SK-N-SH treated with all-trans-retinoic acid at 6 μM for 48 hours (cell line): ENCODE measurements at regions not wholly inside any gene's neighbourhood (a gene's known extent, or its start where the extent isn't known, plus 50 kb on each side); places are given as distances from the start of the nearest gene placed in this dataset.

ENCODE experiments used
- ATAC-seq: fragments of 200-7000 bp; cut with Tn5 transposase; 3 replicates; pipeline ENCODE4 v1.9.1; 2020; ENCODE audit warnings: mild to moderate bottlenecking, moderate library complexity
- ARNTL ChIP-seq: fragments of 450-650 bp; formaldehyde crosslinking; IDR thresholded peaks from 2 replicates; pipeline ENCODE4 v1.5.0; 2020; ENCODE audit warnings: low read depth, mild to moderate bottlenecking, moderate library complexity, borderline replicate concordance
- BACH2 ChIP-seq: fragments of 250-450 bp; sonication (Bioruptor Pico); IDR thresholded peaks from 2 replicates; pipeline ENCODE4 v1.9.0; 2021; ENCODE audit warnings: mild to moderate bottlenecking, borderline replicate concordance
- CREB5 ChIP-seq: fragments of 250-450 bp; sonication (Bioruptor Pico); IDR thresholded peaks from 2 replicates; pipeline ENCODE4 v1.5.1; 2020; ENCODE audit warnings: low read depth, mild to moderate bottlenecking, moderate library complexity
- CSDC2 ChIP-seq: fragments of 250-450 bp; sonication (Bioruptor Pico); IDR thresholded peaks from 2 replicates; pipeline ENCODE4 v1.5.0; 2020; ENCODE audit warnings: mild to moderate bottlenecking, moderate library complexity
- CSRNP3 ChIP-seq: fragments of 250-450 bp; sonication (Bioruptor Pico); IDR thresholded peaks from 2 replicates; pipeline ENCODE4 v1.5.1; 2021; ENCODE audit warnings: mild to moderate bottlenecking, moderate library complexity
- ESRRG ChIP-seq: fragments of 250-450 bp; sonication (Bioruptor Pico); IDR thresholded peaks from 2 replicates; pipeline ENCODE4 v1.6.1; 2021; ENCODE audit warnings: mild to moderate bottlenecking
- GLIS3 ChIP-seq: fragments of 250-450 bp; sonication (Bioruptor Pico); IDR thresholded peaks from 2 replicates; pipeline ENCODE4 v1.5.0; 2020; ENCODE audit warnings: mild to moderate bottlenecking, moderate library complexity
- ISL1 ChIP-seq: fragments of 250-450 bp; sonication (Bioruptor Pico); IDR thresholded peaks from 2 replicates; pipeline ENCODE4 v2.1.2; 2022; ENCODE audit warnings: mild to moderate bottlenecking, moderate library complexity
- OSR1 ChIP-seq: fragments of 250-450 bp; sonication (Bioruptor Pico); IDR thresholded peaks from 2 replicates; pipeline ENCODE4 v1.8.0; 2022; ENCODE audit warnings: moderate library complexity, mild to moderate bottlenecking, inconsistent platforms
- PATZ1 ChIP-seq: fragments of 250-450 bp; sonication (Bioruptor Pico); IDR thresholded peaks from 2 replicates; pipeline ENCODE4 v1.8.0; 2020; ENCODE audit warnings: mild to moderate bottlenecking, moderate library complexity, borderline replicate concordance
- POU6F1 ChIP-seq: fragments of 250-450 bp; sonication (Bioruptor Pico); IDR thresholded peaks from 2 replicates; pipeline ENCODE4 v1.8.0; 2021; ENCODE audit warnings: low read depth, mild to moderate bottlenecking, moderate library complexity, borderline replicate concordance
- PPARA ChIP-seq: fragments of 250-450 bp; sonication (Bioruptor Pico); IDR thresholded peaks from 2 replicates; pipeline ENCODE4 v1.5.0; 2020; ENCODE audit warnings: mild to moderate bottlenecking, borderline replicate concordance
- TOX ChIP-seq: fragments of 250-450 bp; sonication (Bioruptor Pico); IDR thresholded peaks from 2 replicates; pipeline ENCODE4 v1.8.0; 2021; ENCODE audit warnings: mild to moderate bottlenecking, moderate library complexity, borderline replicate concordance
- ZC3H10 ChIP-seq: fragments of 250-450 bp; sonication (Bioruptor Pico); IDR thresholded peaks from 2 replicates; pipeline ENCODE4 v1.5.1; 2021; ENCODE audit warnings: mild to moderate bottlenecking, moderate library complexity
- ZFP3 ChIP-seq: fragments of 250-450 bp; sonication (Bioruptor Pico); IDR thresholded peaks from 2 replicates; pipeline ENCODE4 v1.5.0; 2020; ENCODE audit warnings: mild to moderate bottlenecking, moderate library complexity
- ZFP30 ChIP-seq: fragments of 450-650 bp; formaldehyde crosslinking; IDR thresholded peaks from 2 replicates; pipeline ENCODE4 v1.5.0; 2022; ENCODE audit warnings: mild to moderate bottlenecking, moderate library complexity
- ZNF565 ChIP-seq: fragments of 450-650 bp; formaldehyde crosslinking; conservative IDR thresholded peaks from 2 replicates; pipeline ENCODE4 v1.5.0; 2020; ENCODE audit warnings: low read depth, mild to moderate bottlenecking, moderate library complexity
- ZNF70 ChIP-seq: fragments of 450-650 bp; formaldehyde crosslinking; IDR thresholded peaks from 2 replicates; pipeline ENCODE4 v1.5.0; 2020; ENCODE audit warnings: mild to moderate bottlenecking, moderate library complexity
- ZNF8 ChIP-seq: fragments of 450-650 bp; formaldehyde crosslinking; IDR thresholded peaks from 2 replicates; pipeline ENCODE4 v1.5.0; 2020; ENCODE audit warnings: mild to moderate bottlenecking, moderate library complexity

- TF ChIP-seq ZFP3 (CRISPR knock-in tag) (no peak), BACH2 (CRISPR knock-in tag) (no peak), ISL1 (CRISPR knock-in tag) (no peak), ZNF70 (CRISPR knock-in tag) (no peak), ESRRG (CRISPR knock-in tag) (no peak), PATZ1 (CRISPR knock-in tag) (no peak), POU6F1 (CRISPR knock-in tag) (no peak)
- ATAC-seq = no peak
Observed at GRCh38 chr3:24679429-24679828, 184.8 kb upstream of the THRB start.

DNA sequence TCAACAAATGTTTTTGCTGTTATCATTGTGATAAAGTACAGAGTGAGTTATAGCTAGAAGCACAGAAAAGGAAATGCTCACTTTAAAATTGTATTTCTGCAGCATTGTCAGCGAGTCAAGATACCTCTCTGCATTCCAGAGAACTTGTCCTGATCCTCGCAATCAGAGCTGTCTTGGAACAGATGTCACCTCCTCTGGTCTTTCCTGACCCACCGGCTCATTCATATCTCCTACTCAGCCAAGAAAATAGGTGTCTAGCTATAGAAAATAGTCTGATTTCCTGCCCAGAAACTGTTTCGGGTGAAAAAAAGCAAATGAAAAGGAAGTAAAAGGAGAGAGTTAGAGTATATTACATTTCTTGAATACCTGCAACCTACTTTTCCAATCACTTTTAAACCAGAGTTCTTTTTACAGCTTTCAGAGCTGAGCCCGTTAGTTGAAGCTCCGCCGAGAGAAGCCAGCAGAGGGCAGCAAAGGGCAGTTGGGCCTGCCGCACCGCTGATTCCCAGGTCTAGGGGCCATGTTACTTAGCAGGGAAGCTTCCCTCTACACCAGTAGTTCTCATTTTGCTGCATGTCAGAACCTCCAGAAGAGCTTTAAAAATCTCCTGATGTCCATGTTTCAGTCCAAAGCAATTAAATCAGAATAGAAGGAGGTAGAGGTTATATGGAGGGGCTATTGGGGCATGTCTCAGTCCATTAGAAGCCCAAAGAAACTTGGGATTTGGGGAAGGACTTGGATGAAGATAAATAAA, 185.7 kb upstream of the THRB start:
- TF ChIP-seq ZFP30 (CRISPR knock-in tag) (no peak), ARNTL (CRISPR knock-in tag) (no peak), GLIS3 (CRISPR knock-in tag) (no peak), TOX (no peak), ISL1 (CRISPR knock-in tag) (no peak), ZFP3 (CRISPR knock-in tag) (no peak), OSR1 (no peak), PATZ1 (CRISPR knock-in tag) (no peak), ZC3H10 (CRISPR knock-in tag) (no peak), ZNF565 (CRISPR knock-in tag) (no peak)
- ATAC-seq = peak; percentile 95

DNA sequence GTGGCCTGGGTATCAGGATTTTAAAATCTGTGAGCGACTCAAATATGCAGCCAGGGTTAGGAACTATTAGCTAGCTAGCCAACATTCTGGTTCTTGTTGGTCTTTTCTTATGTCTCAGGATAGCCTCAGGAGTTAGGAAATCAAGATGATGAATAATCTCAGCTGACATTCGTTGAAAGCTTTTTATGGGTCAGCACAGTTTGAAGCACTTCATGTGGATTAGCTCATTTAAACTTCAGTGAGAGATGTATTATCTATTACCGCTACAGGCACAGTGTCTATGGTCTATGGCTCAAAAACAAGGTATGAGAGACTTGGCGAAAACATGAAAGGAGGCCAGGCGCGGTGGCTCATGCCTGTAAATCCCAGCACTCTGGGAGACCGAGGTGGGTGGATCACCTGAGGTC, 187.5 kb upstream of the THRB start:
- no peak for ATAC-seq
- TF ChIP-seq ESRRG (CRISPR knock-in tag) = no peak
- no peak for TF ChIP-seq ISL1 (CRISPR knock-in tag)
- TF ChIP-seq PPARA (CRISPR knock-in tag) = no peak
- no peak for TF ChIP-seq CREB5
- no peak for TF ChIP-seq ZFP30 (CRISPR knock-in tag)
- TF ChIP-seq BACH2 (CRISPR knock-in tag) = no peak
- no peak for TF ChIP-seq PATZ1 (CRISPR knock-in tag)
- TF ChIP-seq ZNF70 (CRISPR knock-in tag) = no peak
- TF ChIP-seq ZNF565 (CRISPR knock-in tag) = no peak
- no peak for TF ChIP-seq ZNF8 (CRISPR knock-in tag)
- TF ChIP-seq CSDC2 (CRISPR knock-in tag) = no peak
- no peak for TF ChIP-seq ZC3H10 (CRISPR knock-in tag)
- no peak for TF ChIP-seq CSRNP3 (CRISPR knock-in tag)
